NCI-H1694 (cell line): ENCODE measurements at regions not wholly inside any gene's neighbourhood (a gene's known extent, or its start where the extent isn't known, plus 50 kb on each side); places are given as distances from the start of the nearest gene placed in this dataset.

ENCODE experiments used
- DNase-seq: peaks from one replicate; lab custom pipeline; 2025; lab: John Stamatoyannopoulos, UW

- no peak for DNase-seq
These were observed 101.5 kb upstream of the LSM8 start for GRCh38 chr7:118082506-118082905.

DNA sequence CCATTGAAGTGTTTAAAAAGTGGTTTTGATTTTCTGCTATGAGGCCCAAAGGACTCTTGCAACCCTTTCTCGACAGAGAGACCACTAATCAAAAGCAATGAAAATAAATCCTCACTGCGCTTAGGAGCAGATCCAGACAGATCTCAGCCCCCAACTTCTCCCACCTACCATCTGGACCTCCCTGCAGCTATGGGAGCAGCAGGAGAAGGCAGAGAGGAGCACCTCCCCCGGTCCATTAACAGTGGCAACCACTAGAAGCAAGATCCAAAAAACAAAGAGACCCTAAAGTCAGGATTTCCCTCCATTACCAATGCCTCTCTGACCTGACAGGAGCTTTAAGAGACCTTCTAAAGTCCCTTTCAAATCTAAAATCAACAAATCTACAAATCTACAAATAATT, 99.0 kb upstream of the LSM8 start:
- peak; percentile 24 for DNase-seq

DNA sequence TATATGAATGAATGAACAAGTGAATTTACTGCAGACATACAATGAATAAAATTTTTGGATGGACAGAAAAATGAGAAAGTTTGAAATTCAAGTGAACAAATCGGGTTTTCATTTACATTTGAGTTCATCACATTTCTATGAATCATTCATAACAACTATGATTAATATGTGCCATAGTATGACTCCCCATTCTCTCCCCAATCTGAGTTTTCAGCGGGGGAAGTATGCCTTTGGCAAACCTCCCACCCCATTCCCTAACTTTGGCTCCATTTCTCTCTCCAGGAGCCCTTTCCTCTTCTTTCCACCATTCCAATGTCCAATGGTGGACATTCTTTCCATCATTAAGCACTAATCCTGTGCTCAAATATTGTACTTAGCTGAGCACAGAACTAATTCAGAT, 96.8 kb upstream of the LSM8 start:
- no peak for DNase-seq

GRCh38 chr7:118094044-118094443, 89.9 kb upstream of the LSM8 start:
- no peak for DNase-seq

- DNase-seq: peak; percentile 18
These were observed 79.0 kb upstream of the LSM8 start for GRCh38 chr7:118104812-118105441.

- no peak for DNase-seq
These were observed 74.4 kb upstream of the LSM8 start for GRCh38 chr7:118109607-118110006.

- DNase-seq: no peak
These were observed 73.6 kb upstream of the LSM8 start for GRCh38 chr7:118110178-118110925.

DNA sequence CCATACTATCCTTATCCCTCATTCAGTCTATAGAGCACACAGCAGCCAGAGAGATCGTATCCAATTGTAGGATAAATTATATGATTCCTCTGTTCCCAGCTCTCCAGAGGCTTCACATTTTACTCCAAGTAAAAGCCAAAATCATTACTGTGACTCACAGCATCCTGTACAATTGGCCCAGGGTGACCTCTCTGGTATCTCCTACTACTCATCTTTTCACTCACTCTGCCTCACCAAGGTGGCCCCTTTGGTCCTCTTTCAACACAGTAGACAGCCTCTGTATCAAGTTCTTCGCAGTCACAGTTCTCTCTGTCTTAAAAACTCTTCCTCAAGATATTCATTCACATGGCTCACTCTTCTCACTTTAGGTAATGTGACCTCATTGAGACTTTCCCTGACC, 72.6 kb upstream of the LSM8 start:
- no peak for DNase-seq

DNA sequence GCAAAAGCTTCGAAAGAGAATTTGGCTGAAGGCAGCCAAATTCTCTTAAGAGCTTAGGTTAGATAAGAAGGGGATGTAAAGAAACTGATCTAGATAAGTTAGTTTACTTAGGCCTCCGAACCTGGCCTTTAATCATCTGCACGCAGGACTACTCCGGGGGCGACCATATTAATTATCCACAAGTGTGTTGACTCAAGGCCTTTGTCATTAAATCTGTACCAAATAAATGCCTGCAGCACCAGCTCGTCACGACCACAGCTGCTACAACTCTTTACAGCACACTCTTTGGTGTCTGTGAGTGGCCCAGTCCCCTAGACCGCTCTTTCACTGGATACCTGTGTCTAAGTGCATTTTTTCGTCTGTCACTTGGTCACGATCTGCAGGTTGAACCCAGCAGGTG, 69.8 kb upstream of the LSM8 start:
- no peak for DNase-seq

GRCh38 chr7:118129041-118129795, 54.7 kb upstream of the LSM8 start:
- no peak for DNase-seq

- no peak for DNase-seq
These were observed 51.2 kb upstream of the LSM8 start for GRCh38 chr7:118132764-118133163.
